ENCODE measurements at regions not wholly inside any gene's neighbourhood (a gene's known extent, or its start where the extent isn't known, plus 50 kb on each side); places are given as distances from the start of the nearest gene placed in this dataset.
A peak's percentile ranks its signal among the peaks of the same experiment; 100 is the strongest.

GRCh38 chr15:49734831-49735508, 114.1 kb downstream of the DTWD1 start:
- no peak overlapping the region for H3K4me3 ChIP-seq (ENCODE audit: low read length)
- DNase-seq (ENCODE audit: low read depth) = no peak
- TF ChIP-seq CTCF (IDR thresholded peaks at IDR 0.05; ENCODE audit: insufficient read depth, low read depth, low read length, missing control alignments) = no peak

GRCh38 chr15:49737127-49737526, 116.3 kb downstream of the DTWD1 start:
- no peak overlapping the region for H3K4me3 ChIP-seq (ENCODE audit: low read length)
- no peak for TF ChIP-seq CTCF (IDR thresholded peaks at IDR 0.05; ENCODE audit: insufficient read depth, low read depth, low read length, missing control alignments)
- no peak for DNase-seq (ENCODE audit: low read depth)

GRCh38 chr15:49741712-49742111, 120.9 kb downstream of the DTWD1 start:
- peak; percentile 5 for DNase-seq (ENCODE audit: low read depth)
- H3K4me3 ChIP-seq (ENCODE audit: low read length) = no peak overlapping the region
- no peak for TF ChIP-seq CTCF (IDR thresholded peaks at IDR 0.05; ENCODE audit: insufficient read depth, low read depth, low read length, missing control alignments)

GRCh38 chr15:49742381-49742780, 121.5 kb downstream of the DTWD1 start:
- no peak for DNase-seq (ENCODE audit: low read depth)
- no peak overlapping the region for H3K4me3 ChIP-seq (ENCODE audit: low read length)
- TF ChIP-seq CTCF (IDR thresholded peaks at IDR 0.05; ENCODE audit: insufficient read depth, low read depth, low read length, missing control alignments) = no peak

- TF ChIP-seq CTCF (IDR thresholded peaks at IDR 0.05; ENCODE audit: insufficient read depth, low read depth, low read length, missing control alignments) = no peak
- no peak for DNase-seq (ENCODE audit: low read depth)
- H3K4me3 ChIP-seq (ENCODE audit: low read length) = no peak overlapping the region
Measured at GRCh38 chr15:49747340-49747739, 126.5 kb downstream of the DTWD1 start.

GRCh38 chr15:49748791-49749190, 127.9 kb downstream of the DTWD1 start:
- TF ChIP-seq CTCF (IDR thresholded peaks at IDR 0.05; ENCODE audit: insufficient read depth, low read depth, low read length, missing control alignments) = no peak
- no peak overlapping the region for H3K4me3 ChIP-seq (ENCODE audit: low read length)
- no peak for DNase-seq (ENCODE audit: low read depth)

- DNase-seq (ENCODE audit: low read depth) = peak; percentile 18
- no peak for TF ChIP-seq CTCF (IDR thresholded peaks at IDR 0.05; ENCODE audit: insufficient read depth, low read depth, low read length, missing control alignments)
- H3K4me3 ChIP-seq (ENCODE audit: low read length) = no peak overlapping the region
Measured at GRCh38 chr15:49750553-49750952, 129.7 kb downstream of the DTWD1 start.

Measured in epithelial cell of esophagus (primary cell).